ENCODE measurements at regions not wholly inside any gene's neighbourhood (a gene's known extent, or its start where the extent isn't known, plus 50 kb on each side); places are given as distances from the start of the nearest gene placed in this dataset.

- no peak for TF ChIP-seq CTCF (conservative IDR thresholded peaks at IDR 0.05 in 1 of 2, IDR thresholded peaks at IDR 0.05 in 1 of 2; ENCODE audit: extremely low read depth in 1 of 2, insufficient read depth in 1 of 2, low read depth in 1 of 2, low read length in 2 of 2)
- no peak for TF ChIP-seq EZH2 (IDR thresholded peaks at IDR 0.05; ENCODE audit: borderline replicate concordance, low read length)
Measured at GRCh38 chr3:135874035-135874434, 91.5 kb upstream of the PPP2R3A start.

Measured in mammary epithelial cell (primary cell).